ENCODE measurements at regions not wholly inside any gene's neighbourhood (a gene's known extent, or its start where the extent isn't known, plus 50 kb on each side); places are given as distances from the start of the nearest gene placed in this dataset.

DNA sequence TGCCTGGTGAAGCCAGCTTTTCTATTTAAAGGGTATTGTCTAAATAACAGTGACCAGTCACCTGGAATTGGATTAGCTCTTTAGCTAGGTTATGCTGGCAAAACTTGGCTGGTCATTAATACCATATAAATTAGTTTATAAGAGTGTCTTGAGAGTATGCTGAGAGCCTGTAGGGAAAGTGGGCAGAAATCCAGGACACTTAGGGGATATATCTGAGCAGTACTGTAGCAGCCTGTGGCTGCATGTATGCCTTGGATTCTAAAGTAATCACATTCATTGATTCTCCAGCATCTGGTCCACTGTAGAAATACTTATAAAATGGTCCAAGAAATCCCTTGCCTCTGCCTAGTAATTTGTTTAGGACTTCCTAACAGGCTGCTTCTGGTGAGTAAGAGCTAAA is 288.9 kb upstream of the DMAC1 start:
- DNase-seq (ENCODE audit: low read depth): no peak

DNA sequence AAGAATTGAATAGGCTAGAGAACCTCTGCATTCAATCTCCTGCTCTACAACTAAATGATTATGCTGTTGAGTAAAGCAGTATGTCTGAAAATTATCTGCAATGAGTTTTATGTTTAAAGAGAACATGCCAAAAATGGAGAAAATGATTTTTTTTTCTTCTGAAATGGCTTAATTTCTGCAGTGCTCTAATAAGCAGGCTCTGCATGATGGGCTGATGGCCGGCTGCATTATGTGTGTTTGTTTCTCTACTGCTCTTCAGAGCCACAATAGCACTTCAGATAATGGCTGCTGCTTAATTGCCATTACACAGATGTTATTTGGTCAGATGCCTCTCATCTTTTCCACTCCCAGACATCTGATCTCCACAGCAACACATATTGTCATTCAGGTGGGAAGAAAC is 286.4 kb upstream of the DMAC1 start:
- DNase-seq (ENCODE audit: low read depth): no peak

DNA sequence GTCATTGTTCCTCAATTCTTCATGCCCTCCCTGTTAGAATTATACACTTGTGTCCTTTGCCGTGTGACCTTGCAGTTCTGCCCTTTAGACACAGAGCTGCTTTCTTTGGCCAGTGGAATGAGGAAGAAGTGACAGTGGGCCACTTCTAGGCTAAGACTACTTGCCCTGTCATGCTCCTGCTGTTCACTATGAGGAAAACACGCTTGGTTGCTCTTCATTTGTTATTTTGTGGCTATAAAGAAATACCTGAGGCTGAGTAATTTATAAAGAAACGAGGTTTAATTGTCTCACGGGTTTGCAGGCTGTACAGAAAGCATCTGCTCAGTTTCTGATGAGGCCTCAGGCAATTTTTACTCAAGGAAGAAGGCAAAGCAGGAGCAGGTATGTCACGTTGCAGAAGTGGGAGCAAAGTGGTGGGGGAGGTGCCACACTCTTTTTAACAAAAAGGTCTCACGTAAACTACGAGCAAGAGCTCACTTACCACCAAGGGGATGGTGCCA is 279.1 kb upstream of the DMAC1 start:
- DNase-seq (ENCODE audit: low read depth): no peak

DNA sequence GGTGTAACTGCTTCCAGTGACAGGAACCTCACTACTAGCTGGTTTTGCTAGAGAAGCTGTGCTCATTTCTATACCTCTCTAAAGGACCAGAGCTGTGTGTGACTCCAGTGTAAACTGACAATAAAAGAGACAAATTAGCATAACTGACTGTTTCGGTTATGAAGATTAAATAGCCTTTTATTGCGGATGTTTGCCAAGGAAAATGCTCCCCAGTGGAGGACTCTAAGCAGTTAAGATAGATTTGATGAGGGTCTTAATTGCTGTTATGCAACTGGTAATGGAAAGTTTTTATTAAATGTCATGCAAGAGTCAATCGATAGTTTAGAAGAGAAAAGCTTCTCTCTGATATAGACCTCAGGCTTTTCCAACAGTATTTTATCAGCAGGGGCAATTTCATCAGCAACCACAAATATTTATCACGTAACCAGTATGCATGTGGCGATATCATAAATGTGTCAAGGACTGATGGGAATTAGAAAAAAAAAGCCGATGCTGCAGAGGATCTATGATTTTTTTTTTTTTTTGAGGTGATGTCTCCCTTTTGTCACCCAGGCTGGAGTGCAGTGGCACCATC is 275.2 kb upstream of the DMAC1 start:
- DNase-seq (ENCODE audit: low read depth): no peak

DNA sequence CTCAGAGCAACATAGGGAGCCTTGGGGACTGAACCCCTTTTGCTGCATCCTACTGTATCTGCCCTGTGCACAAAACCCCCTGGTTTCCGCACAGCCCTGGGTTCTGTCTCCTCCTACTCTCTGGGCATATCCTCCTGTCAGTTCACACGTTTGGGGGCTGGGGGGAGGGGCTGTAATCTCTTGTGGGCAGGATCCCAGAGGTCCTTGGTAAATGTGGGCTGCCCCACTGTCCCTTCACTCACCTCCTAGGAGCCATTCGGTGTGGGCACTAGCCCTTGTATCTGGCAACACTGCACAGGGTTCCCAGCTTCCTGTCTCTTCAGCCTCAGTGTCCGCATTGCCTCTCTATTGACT is 271.8 kb upstream of the DMAC1 start:
- DNase-seq (ENCODE audit: low read depth): no peak

DNA sequence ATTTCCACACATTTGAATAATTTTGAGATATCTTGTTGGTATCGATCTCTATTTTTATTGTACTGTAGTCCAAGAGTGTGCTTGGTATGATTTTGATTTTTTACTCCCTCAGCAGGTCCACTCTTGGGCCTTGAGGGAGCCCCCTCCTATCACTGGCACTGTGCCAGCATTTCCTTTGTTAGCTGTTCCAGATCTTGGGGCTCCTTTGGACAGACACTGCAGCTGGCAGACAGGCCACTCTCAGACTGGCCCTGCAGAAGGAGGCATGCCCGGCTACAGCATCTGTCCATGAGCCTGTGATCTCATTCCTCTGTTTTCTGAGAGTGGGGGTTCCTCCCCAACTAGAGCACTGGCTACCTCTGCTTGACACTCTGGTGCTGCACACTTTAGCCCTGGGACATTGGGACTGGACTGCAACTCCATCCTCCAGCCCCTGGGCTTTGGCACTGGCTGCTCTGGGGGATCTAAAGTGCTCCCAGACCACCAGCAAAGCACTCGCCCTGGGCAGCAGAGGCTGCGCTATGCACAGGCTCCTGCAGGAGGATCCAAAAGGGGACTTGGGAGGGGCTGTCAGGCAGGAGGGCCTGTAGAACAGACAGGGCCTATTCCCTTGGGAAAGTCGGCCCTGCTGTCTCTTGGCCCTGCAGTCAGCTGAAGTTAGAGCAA is 271.3 kb upstream of the DMAC1 start:
- DNase-seq (ENCODE audit: low read depth): no peak

DNA sequence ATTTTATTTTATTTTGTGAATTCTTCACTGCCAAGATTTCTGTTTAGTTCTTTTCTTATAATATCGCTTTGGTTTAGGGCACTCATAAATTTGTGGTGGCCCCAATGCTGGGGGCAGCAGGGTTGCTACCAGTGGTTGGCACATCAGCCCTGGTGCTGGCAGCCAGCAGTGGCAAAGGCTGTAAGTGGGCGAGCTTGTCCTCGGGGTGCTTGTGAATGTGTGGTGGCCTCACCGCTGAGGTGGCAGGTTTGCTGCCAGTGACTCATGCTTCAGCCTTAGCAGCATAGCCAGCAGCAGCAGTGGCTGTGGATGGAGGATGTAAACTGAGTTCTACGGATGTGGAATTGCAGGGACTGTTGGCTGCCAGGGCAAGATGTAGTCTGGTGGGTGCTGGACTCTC is 262.9 kb upstream of the DMAC1 start:
- DNase-seq (ENCODE audit: low read depth): no peak

DNA sequence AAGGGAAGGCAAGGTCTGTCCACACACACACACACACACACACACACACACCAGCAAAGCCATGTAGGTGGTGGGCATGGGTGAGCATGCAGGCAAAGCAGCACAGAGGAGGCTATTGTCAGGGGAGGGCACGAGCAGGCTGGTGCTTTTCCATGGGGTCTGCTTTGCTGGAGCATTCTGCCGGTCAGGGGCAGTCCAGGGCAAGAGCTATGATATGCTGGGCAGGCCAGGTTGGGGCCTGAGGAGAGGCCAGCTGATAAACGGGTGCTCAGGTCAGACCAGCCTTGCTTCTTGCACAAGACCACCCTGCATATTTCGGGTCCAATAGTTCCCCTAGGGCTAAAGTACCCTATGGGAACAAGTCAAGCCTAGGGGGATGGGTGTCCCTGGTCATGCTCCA is 253.9 kb upstream of the DMAC1 start:
- no peak for DNase-seq (ENCODE audit: low read depth)

DNA sequence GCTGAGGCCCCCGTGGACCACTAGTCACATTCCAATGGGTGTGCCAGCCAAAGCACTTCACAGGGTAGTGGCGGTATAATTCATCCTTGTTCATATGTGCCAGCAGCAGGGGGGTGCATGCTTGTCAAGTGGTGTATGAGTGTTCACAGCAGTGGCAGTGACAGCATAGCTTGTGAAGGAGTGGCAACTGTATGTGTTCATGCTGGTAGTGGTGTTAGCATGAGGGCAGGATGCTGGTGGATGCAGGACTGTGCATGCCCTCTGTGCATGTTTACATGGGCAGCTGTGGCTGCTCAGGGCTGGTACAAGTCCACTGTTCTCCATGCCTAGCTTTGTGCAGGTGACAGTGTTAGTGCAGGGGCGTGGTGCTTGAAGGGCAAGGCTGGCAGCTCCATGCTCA is 253.4 kb upstream of the DMAC1 start:
- DNase-seq (ENCODE audit: low read depth): no peak

DNA sequence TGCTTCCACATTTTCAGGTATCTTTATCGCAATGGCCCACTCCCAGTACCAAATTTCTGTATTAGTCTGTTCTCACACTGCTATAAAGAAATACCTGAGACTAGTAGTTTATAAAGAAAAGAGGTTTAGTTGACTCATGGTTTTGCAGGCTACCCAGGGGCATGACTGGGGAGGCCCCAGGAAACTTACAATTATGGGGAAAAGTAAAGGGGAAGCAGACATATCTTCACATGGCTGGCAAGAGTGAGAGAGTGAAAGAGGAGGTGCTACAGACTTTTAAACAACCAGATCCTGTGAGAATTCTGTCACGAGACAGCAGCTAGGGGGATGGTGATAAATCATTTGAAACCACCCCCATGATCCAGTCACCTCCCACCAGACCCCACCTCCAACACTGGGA is 238.2 kb upstream of the DMAC1 start:
- no peak for DNase-seq (ENCODE audit: low read depth)

DNA sequence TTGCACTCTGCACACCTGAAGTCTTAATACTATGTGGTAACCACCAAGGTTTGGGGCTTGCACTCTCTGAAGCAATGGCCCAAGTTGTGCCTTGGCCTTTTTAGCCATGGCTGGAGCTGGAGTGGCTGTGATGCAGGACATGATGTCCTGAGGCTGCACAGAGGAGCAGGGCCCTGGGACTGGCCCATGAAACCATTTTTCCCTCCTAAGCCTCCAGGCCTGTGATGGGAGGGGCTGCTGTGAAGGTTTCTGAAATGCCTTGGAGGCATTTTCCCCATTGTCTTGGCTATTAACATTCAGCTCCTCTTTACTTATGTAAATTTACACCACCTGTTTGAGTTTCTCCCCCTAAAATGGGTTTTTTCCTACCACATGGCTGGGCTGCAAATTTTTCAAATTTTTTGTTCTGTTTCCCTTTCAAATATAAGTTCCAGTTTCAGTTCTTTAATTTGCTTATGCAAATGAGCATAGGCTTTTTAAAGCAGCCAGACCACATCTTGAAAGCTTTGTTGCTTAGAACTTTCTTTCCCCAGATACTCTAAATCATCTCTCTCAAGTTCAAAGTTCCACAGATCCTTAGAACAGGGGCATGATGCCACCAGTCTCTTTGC is 237.4 kb upstream of the DMAC1 start:
- no peak for DNase-seq (ENCODE audit: low read depth)

DNA sequence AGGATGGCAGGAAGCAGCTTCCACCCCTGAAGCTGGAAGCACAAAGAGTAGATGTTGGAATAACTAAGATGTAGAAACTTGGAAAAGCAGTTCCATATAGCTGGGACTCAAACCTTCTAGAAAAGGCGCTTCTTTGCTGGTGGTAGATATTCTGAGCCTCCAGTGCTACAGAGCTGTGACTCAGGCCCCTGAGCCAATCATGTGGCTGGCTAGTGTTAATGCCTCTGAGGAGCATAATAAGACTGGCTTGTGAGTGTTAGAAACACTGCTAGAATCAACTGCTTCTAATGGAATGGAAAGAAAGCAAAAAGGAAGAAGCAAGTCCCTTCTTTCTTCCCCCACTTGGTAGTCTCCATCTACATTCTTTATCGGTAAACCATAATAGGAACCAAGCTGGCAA is 234.2 kb upstream of the DMAC1 start:
- DNase-seq (ENCODE audit: low read depth): no peak

DNA sequence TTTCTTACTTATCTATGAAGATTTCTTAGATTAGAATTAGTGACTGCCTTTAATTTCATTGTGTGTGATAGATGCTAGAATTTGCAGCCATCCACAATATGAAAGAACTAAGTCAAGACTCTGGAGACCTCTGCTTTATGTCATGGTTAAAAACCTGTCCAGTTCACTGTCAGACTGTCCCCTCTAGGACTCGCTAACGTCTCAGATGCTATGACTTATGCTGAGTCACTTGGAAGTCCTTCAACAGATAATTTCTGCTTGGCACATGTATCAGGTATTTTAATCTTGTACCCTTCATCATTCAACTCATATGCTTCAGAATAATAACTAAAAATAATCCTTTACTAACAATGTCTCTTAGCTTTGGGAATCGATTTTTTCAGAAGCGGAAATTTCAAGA is 230.5 kb upstream of the DMAC1 start:
- DNase-seq (ENCODE audit: low read depth): no peak

DNA sequence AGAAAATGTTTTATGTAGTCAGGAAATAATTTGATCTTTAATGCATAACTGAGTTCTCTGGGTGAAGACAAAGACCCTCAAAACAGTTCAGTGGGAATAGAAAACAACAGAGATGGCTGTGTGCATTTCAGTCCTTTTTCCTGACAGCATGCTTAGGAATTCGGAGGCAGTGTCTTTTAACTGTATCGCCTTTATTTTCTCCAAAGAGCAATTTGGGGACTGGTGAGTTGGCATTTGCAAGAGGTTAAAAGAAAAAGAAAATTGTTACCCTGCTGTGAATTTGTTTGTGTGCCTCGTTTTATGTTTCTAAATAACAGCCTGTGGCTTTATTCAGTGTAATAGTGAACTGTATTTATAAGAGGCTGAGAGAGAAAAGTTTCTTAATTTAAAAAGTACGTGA is 227.8 kb upstream of the DMAC1 start:
- no peak for DNase-seq (ENCODE audit: low read depth)

DNA sequence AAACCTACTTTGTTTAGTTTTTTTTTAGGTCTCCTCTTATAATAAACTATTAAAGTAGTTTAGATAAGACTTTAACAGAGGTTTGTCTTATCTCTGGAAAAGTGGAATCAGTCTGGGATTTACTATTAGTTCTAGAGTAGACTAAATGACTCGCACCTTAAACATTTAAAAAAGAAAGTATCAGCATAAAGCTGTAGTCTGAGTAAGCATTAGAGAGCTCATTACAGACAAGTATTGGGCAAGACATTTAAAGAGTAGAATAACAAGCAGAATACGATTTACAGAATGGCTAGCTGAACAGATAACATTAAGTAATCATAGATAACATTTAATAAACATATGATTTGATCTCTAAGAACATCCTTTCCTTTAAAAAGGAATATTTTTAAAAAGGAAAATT is 226.0 kb upstream of the DMAC1 start:
- no peak for DNase-seq (ENCODE audit: low read depth)

DNA sequence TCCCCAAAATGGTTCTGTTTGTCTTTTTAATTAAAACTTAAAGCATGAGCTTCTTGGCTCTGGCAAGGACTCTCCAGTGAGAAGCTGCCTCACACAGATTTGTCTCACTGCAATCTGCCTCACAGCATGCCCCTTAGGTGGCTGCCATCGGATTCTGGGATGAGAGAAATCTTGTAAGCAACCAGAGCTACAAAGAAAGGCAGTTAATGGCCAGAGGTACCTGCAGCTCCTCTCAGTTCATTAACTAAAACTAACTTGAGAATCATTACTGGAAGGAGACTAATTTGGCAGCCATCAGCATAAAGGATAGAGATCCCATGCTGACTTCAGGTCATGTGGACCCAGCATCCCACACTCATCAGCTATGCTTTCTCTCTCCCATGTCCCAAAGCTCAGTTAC is 220.6 kb upstream of the DMAC1 start:
- DNase-seq (ENCODE audit: low read depth): no peak

DNA sequence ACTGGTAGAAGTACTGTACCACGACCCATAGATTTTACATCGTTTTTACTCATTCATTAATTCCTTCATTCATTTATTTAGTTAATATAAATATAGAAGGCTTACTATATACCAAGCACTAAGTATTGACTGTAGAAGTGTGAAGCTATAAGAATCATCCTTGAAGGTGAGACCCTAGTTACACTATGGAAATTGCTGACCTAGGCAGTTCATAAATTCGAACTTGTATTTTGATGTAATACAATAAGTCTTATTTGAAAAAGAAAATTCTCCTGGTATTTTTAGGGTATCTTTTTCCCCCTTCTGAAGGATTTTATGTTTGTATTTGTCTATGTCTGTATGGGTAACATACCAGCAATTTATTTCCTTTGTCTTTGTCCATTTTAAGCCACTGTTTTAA is 220.1 kb upstream of the DMAC1 start:
- no peak for DNase-seq (ENCODE audit: low read depth)

DNA sequence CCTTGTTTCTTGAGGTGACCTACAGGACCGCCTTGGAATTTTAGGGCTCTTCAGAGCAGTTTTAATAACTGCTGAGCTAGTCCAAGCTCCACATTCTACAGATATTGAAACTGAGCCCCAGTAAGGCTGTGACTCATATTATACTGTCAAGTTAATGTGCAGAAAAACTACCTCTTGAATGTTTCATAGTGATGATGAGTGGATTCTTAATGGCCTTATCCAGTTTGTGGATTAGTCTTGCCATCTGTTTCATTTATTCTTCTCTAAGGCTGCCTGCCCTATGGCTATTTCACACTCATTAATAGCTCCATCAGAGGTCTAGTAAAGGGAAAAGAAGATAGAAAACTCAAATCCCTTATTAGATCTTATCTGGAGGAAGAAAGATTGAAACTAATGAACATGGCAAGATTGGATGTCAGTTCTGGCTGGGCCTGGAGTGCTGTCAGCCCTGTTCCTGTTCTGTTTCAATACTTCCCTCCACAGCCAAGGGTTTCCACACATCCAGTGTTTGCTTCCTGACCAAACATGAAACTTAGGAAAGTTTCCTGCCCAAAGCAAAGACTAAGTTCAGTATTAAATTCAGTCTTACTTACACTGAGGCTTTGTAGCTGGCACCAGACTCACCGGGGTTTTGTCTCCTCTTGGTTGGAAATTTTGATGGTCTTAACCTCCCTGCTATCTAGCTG is 215.6 kb upstream of the DMAC1 start:
- DNase-seq (ENCODE audit: low read depth): no peak

DNA sequence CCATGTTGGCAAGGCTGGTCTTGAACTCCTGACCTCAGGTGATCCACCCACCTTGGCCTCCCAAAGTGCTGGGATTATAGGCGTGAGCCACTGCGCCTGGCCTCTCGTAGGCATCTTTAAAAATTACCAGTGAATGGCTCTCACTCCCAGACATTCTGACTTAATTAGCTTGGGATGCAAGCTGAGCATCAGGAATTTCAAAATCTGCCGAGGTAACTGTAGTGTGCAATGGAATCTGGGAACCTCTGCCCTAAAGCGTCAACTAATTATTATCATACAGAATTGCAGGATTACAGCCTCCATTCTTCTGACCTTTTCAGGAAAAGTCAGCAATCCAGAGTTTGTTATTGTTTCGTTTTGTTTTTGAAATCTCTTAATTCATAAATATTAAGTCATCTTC is 213.4 kb upstream of the DMAC1 start:
- DNase-seq (ENCODE audit: low read depth): no peak

DNA sequence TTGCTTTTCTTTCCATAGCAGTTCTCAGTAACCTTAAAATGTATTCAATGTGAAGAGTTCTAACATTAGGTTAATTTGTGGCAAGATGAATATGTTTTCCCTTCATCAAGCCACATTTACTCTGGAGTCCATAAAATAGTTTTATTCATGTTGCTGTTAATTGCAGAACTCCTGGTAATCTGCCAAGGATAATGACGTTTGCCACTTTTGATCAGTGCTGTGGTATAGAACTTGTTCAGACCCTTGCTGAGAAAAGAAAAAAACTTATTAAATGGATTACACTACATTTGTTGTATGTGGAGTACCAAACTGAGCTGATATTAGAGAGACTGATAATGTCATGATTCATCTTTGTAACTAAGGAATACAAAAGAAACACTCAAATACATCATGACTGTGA is 212.4 kb upstream of the DMAC1 start:
- DNase-seq (ENCODE audit: low read depth): no peak

DNA sequence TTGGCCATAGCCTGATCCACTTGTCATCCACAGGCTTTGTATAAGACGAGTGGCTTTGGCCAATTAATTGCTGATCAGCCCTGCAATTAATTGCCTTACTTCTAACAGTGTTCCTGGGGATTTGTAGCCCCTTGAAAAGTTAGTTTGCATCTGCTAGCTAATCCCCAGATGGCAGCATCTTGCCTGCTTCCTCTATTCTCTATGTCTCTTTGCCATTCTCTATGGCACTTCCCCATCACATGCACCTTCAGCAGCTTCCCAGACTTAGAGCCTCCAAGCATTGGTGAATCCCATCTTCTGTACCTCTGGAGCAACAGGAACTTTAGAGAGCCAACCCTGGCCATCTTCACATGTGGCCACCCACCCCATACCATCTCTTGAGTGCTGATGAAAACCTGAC is 197.0 kb upstream of the DMAC1 start:
- no peak for DNase-seq (ENCODE audit: low read depth)

DNA sequence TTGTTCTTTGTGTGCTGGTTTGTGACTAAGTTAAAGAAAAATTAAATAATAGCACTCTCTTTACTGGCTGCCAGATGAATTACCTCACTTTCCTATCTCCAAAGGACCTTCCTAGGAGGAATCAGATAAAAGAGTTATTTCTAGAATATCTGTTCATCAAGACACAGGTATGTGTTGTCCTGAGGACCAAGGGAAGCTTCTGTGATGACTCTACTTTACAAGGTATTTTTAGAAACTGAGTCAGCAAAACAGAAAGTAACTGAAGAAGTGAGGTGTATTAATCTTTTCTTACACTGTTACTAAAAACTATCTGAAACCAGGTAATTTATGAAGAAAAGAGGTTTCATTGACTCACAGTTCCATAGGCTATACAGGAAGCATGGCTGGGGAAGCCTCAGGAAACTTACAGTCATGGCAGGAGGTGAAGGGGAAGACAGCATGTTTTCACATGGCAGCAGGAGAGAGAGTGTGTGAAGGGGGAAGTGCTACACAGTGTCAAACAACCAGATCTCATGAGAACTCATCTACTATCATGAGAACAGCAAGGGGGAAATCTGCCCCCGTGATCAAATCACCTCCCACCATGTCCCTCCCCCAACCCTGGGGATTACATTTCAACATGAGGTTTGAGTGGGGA is 189.2 kb upstream of the DMAC1 start:
- DNase-seq (ENCODE audit: low read depth): no peak

DNA sequence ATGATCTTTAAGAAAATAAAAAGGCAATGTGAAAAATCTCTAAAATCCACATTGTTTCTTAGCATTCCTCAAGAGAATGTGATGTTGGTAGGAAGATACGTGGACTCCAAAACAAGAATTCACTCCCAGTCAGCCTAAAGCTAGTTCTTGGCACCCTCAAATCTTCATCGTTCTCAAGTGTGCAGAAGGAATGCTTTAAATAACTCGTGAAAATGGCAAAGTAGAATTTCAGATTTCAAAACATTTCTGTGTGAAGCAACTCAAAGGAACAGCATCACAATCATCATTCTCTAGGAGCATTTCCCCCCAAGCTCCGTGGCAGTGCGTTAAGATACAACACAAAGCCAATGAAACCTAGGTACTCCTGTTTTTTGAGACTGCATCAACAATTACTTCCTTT is 185.1 kb upstream of the DMAC1 start:
- no peak for DNase-seq (ENCODE audit: low read depth)

Data from Daoy (cell line).